Breast epithelium (tissue), 3 donors: ENCODE measurements at regions not wholly inside any gene's neighbourhood (a gene's known extent, or its start where the extent isn't known, plus 50 kb on each side); places are given as distances from the start of the nearest gene placed in this dataset.

Source experiments
- CTCF ChIP-seq, 3 donors: fragments of 450-650 bp; IDR thresholded peaks; one replicate each; pipeline ENCODE4 v1.5.1; 2016 to 2017; ENCODE audit warnings: antibody characterized with exemption in 3 of 3, mild to moderate bottlenecking in 3 of 3, moderate library complexity in 3 of 3
- POLR2A ChIP-seq: fragments of 450-650 bp; IDR thresholded peaks from one replicate; pipeline ENCODE4 v1.6.1; 2016; ENCODE audit warnings: antibody characterized with exemption, mild to moderate bottlenecking, moderate library complexity
- POLR2AphosphoS5 ChIP-seq, 3 donors: sonication (generic); formaldehyde crosslinking; IDR thresholded peaks; one replicate each; pipeline ENCODE4 v1.6.1; 2017; ENCODE audit warnings: antibody characterized with exemption in 3 of 3

- TF ChIP-seq POLR2AphosphoS5 (IDR thresholded peaks at IDR 0.05) = no peak
- TF ChIP-seq CTCF (IDR thresholded peaks at IDR 0.05) = no peak
- TF ChIP-seq POLR2A = no peak
These were observed 350.8 kb downstream of the EPM2A start for GRCh38 chr6:145384503-145384902.
